GM18519 (cell line): ENCODE measurements at regions not wholly inside any gene's neighbourhood (a gene's known extent, or its start where the extent isn't known, plus 50 kb on each side); places are given as distances from the start of the nearest gene placed in this dataset.
"Not testable (repeated sequence)": the region's sequence is repeated elsewhere in the genome, so short reads cannot be mapped to it uniquely, and the experiment has no call there.

ENCODE experiments used
- ATAC-seq: cut with Tn5 transposase; IDR thresholded peaks from one replicate; pipeline ENCODE4 v1.9.1; 2021; ENCODE audit warnings: mild to moderate bottlenecking, moderate library complexity; ENCODE audit not compliant: unreplicated experiment, low FRiP score

DNA sequence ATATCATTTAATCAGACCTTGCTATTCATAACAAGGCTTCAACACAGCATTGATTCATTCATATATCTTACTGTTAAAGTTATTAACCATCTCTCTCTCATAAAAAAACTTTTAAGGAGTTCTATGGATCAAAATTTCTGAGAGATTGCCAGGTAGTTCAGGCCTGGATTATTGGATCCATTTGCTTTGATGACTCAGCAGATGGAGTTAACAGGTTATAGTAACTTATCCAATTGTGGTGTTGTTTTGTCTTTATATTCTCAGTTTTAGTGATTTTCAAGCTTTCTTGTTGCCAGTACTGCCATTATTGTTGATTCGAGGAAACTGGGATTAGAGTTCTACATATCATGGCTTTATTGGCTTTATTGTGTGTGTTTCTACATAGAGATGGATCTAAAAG, 195.7 kb upstream of the MMADHC start:
- no peak for ATAC-seq

DNA sequence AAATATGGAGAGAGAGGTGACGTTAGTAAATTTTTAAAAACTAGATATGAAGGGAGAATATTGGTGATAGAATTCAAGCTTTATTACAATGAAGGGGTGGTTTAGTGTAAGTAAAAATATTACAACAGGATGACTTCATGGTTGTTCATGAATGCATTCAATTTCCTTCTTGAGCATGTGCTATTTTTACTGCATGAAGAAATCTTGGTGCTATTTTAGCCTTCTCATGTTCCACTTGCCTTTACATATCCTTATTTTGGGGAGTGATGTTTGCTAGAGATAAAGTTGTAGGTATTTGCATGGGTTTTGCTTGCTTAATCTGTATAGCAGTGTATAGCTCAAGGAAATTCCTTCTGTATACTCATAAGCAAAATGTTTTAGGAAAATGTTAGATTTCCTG, 195.0 kb upstream of the MMADHC start:
- no peak for ATAC-seq

- ATAC-seq: no peak
These were observed 193.8 kb upstream of the MMADHC start for GRCh38 chr2:149781263-149781808.

DNA sequence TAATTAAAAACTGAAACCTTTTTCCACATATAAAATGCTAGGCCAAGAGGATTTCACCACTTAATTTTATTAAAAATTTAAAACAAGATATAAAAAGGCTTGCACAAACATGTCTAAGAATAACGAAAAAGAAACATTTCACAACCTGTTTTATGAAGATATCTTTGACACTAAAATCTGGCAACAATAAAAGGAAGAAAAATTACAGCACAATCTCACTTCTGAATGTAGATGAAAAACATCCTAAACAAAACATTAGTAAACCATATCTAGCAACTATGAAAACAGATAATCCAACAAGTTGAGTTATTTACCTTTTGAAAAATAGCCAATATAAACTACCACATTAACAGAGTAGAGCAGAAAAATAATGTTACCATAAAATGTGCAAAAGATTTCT, 185.4 kb upstream of the MMADHC start:
- no peak for ATAC-seq

- no peak for ATAC-seq
These were observed 180.8 kb upstream of the MMADHC start for GRCh38 chr2:149768320-149768799.

- ATAC-seq: no peak
These were observed 180.0 kb upstream of the MMADHC start for GRCh38 chr2:149767516-149767974.

DNA sequence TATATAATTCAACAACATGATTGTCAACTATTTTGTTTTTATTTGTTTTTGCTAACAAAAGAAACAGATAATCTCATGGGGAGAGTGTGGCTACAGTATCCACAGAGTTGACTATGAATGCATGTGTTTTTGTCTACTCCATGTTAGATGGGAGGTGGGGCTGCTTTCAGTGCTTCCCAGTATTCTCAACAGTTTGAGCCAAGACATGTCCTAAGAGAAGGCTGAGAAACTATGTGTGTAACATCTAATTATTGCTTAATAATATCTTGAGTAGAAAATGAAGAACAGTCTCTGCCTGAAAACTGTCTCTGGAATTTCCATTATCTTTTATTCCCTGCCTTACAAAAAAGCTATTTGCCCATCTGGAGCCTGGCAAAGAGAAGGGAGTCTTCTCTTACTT, 178.8 kb upstream of the MMADHC start:
- no peak for ATAC-seq

GRCh38 chr2:149765636-149766035, 178.1 kb upstream of the MMADHC start:
- ATAC-seq: no peak

- ATAC-seq: no peak
These were observed 177.4 kb upstream of the MMADHC start for GRCh38 chr2:149765003-149765402.

DNA sequence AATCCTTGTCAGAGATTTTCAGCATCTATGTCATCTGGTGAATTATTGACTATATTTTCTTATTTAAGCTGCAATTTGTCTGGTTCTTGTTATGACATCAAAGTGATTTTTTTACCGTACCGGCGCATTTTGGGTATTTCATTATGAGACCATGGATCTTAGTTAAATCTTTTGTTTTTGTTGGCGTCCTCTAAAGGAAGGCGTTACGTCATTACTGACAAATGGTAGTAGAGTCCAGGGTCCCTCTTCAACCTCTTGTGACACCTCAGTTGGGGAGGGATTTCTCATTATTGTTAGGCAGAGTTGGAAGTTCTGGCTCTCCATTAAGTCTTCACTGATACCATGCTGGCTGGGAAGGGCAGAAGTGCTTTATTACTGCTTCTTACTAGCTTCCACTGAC, 175.8 kb upstream of the MMADHC start:
- ATAC-seq: no peak

- ATAC-seq: no peak
These were observed 174.0 kb upstream of the MMADHC start for GRCh38 chr2:149761611-149762010.

GRCh38 chr2:149759382-149759781, 171.8 kb upstream of the MMADHC start:
- ATAC-seq: not testable (repeated sequence)

GRCh38 chr2:149754722-149755121, 167.1 kb upstream of the MMADHC start:
- not testable (repeated sequence) for ATAC-seq

DNA sequence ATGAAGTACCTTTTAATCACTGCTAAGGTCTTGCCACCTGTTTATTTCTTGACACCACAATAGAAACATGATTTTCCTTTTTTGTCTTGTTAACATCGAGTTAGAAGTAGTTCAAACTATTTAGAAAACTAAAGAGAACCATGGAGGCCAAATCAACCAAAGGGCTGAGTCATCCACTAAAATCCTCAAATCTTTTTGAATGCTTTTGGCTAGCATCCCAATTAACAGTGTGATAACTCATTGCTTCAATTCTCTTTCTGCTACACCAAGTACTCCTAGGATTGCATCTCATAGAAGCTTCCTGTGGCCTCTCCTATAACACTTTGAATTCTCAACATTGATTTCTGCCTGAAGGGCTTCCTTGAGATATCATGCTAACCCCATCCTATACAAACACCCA, 159.9 kb upstream of the MMADHC start:
- ATAC-seq: no peak

DNA sequence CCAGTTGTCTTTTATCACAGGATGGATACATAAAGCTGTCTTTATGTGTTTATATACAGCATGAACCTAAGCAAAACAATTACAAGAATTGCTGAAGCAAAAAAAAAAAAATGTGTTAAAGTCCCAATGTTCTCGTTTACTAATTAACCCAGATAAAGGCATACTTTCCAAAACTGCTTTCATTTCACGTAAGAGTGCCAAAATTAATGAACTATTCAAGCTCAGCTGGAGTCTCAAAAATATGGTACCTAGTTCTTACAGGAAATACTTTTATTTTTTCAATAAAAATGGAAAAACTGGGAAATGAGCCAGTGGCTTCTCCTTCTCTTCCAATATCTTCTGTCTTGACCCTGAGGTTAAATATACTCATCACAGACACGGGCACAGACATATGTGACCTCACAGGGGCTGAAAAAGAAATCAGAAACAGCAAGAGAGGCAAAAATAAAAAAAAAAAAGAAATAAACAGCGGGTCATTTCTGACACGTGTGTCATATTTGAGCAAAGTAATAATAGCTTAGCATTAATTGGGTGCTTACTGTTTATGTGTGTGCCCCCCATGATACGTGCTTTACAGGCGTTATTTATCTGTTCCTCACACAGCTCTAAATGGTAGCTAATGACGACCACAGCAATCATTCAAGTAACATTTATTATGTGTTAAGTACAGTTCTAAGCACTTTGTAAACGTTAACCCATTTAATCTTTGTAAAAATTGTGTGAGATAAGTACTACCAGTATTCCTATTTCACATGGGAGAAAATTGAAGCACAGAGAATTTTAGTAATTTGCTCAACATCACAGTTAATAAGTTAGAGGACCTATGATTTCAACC, 158.0 kb upstream of the MMADHC start:
- no peak for ATAC-seq

- no peak for ATAC-seq
These were observed 157.3 kb upstream of the MMADHC start for GRCh38 chr2:149744865-149745264.

DNA sequence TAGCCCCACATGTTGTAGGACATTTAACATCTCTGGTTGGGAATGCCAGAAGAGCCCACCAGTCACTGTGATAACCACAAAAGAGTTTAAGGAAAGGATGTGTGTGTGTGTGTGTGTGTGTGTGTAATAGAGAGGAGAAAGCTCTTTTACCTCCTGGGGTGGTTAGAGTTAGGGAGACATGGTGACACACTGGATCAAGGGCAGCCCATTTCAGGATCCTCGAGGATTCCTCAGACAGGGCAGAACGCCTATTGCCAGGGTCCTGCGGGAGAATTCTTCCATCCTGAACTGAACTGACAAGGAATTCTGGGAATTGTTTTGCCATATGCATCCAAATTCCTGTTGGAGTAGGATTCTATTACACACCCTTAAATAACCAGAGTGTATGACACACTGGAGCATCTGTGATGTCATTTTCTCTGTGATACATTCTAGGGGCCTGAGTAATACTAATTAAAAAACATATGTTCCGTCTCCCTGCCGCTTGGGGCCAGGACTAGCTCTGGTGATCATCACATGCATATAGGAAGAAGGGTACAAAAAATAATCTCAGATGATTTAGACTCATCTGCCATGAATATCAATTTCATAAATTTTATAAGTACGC, 156.4 kb upstream of the MMADHC start:
- no peak for ATAC-seq

DNA sequence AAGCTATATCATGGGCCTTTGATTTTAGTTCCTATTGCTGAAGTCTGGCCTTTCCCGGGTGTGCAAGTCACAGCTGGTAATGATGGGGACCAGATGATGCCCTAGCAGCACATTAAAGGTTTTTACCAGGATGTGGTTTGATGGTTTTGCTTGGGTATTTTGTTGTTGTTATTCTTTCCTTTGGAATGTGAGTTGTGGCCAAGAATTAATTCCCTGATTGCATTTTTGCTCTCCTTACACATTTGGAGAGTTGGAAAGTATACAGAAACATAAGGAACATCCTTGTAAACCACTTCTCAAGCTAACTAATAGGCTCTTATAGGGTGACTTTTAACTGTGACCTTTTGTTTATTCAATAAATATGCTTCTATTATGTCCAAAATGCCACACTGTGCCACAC, 154.1 kb upstream of the MMADHC start:
- ATAC-seq: no peak

DNA sequence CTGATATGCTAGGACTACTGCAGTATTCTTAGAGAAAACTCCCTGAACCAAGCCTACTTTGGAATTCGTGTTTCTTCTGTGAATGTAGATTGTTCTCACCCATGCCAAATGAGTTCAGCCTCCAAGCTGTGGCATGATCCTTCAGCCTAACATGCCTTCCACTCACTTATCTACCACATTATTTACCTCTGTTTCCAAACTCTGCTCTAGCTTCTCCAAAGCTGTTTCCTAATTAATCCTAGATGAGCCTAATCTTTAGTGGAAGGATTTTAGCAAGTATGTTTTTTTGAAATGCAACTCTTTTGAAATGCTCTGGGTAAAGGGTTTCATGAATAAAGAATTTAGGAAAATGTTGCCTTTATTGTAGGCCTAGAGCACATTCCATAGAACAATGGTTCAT, 152.9 kb upstream of the MMADHC start:
- no peak for ATAC-seq

GRCh38 chr2:149739883-149740265, 152.3 kb upstream of the MMADHC start:
- no peak for ATAC-seq

GRCh38 chr2:149739171-149739882, 151.8 kb upstream of the MMADHC start:
- no peak for ATAC-seq
